AG10803 (cell line): ENCODE measurements at regions not wholly inside any gene's neighbourhood (a gene's known extent, or its start where the extent isn't known, plus 50 kb on each side); places are given as distances from the start of the nearest gene placed in this dataset.
"Not testable (repeated sequence)": the region's sequence is repeated elsewhere in the genome, so short reads cannot be mapped to it uniquely, and the experiment has no call there.

Source experiments
- DNase-seq: peaks from one replicate; pipeline ENCODE4 v3.0.0; 2010; ENCODE audit warnings: low read depth
- H3K4me3 ChIP-seq: 2 replicates; pipeline ENCODE4 v1.5.1; 2011; ENCODE audit warnings: mild to moderate bottlenecking, low read length, control low read depth
- CTCF ChIP-seq: conservative IDR thresholded peaks from 2 replicates; pipeline ENCODE4 v1.5.1; 2011; ENCODE audit warnings: mild to moderate bottlenecking, low read length, control low read depth, inconsistent platforms

DNA sequence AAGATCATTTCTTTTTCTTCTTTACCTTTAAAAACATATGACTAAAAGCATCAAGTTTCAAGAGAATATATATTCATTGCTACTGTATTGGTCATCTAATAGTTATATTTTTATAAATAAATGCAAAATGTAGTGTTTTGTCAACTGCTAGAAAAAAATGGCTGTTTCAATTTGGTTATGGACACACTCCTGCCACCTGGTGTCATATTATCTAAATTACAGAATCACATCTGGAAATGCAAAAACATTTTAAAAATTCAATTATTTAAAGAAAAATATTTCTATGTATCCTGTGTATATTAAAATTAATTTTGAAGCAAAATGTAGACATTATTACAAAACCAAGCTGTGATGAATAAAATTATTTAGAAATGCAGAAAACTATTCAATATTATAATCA lies 329.4 kb upstream of the PCDH18 start:
- peak; percentile 64 for TF ChIP-seq CTCF
- no peak overlapping the region for H3K4me3 ChIP-seq
- DNase-seq = peak; percentile 23

GRCh38 chr4:137853424-137853823 lies 321.1 kb upstream of the PCDH18 start:
- no peak for TF ChIP-seq CTCF
- H3K4me3 ChIP-seq = no peak overlapping the region
- DNase-seq = no peak

- no peak overlapping the region for H3K4me3 ChIP-seq
- no peak for DNase-seq
- TF ChIP-seq CTCF = no peak
Observed at GRCh38 chr4:137852326-137852725, 320.0 kb upstream of the PCDH18 start.

GRCh38 chr4:137851435-137851834 lies 319.1 kb upstream of the PCDH18 start:
- no peak overlapping the region for H3K4me3 ChIP-seq
- no peak for DNase-seq
- no peak for TF ChIP-seq CTCF

DNA sequence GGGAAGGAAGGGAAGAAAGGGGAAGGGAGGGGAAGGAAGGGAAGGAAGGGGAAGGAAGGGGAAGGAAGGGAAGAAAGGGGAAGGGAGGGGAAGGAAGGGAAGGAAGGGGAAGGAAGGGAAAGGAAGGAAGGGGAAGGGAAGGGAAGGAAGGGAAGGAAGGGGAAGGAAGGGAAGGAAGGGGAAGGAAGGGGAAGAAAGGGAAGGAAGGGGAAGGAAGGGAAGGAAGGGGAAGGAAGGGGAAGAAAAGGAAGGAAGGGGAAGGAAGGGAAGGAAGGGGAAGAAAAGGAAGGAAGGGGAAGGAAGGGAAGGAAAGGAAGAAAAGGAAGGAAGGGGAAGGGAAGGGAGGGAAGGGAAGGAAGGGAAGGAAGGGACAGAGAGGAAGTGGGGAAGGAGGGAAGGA lies 295.7 kb upstream of the PCDH18 start:
- DNase-seq = not testable (repeated sequence)

GRCh38 chr4:137825505-137825904 lies 293.2 kb upstream of the PCDH18 start:
- H3K4me3 ChIP-seq = no peak overlapping the region
- no peak for DNase-seq
- TF ChIP-seq CTCF = no peak

More for the DNA sequence above, 295.7 kb upstream of the PCDH18 start:
- H3K4me3 ChIP-seq = not testable (repeated sequence)

DNA sequence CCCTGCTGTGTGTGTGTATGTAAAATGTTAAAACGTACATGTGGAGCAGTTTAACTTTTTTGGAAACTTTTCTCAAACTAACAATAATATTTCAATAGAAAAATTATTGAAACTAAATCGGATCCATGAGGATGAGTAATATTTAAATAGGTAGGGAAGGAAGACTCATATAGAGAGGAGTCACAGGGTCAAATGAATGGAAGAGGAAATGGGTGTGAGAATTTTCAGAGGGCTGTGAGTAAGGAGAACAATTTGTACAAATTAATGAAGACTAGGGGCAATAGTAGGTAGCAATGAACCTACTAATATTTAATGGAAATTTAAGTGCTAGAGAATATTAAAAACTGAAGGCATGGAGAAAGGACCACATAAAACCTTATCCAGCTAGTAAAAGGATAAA lies 290.7 kb upstream of the PCDH18 start:
- DNase-seq = no peak
- no peak overlapping the region for H3K4me3 ChIP-seq
- no peak for TF ChIP-seq CTCF

DNA sequence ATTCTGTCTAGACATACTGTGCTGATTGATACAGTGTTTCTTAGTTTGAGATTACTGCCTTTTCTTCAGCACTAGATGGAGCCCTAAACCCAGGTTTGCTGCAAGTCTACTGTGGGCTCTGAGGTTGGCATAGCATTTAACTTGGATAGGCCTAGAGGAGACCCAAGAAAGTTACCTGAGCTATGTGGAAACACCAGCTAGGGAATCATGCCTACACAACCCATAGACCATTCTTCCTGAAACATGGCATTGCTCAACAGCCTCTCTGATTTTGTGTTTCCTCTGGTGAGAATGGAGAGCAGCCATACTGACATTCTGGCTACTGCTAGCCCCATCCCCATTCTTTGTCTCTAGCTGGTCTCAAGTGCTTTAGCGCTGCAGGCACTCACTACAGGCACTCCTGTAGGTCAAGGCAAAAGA lies 287.7 kb upstream of the PCDH18 start:
- no peak overlapping the region for H3K4me3 ChIP-seq
- TF ChIP-seq CTCF = peak; percentile 73
- DNase-seq = peak; percentile 57
